Renal cortex interstitium (tissue), 11 donors: ENCODE measurements at regions not wholly inside any gene's neighbourhood (a gene's known extent, or its start where the extent isn't known, plus 50 kb on each side); places are given as distances from the start of the nearest gene placed in this dataset.
"Not testable (repeated sequence)": the region's sequence is repeated elsewhere in the genome, so short reads cannot be mapped to it uniquely, and the experiment has no call there.

Experiments used
- DNase-seq, 11 donors: peaks; one replicate each; pipeline ENCODE4 v3.0.0-alpha.2; 2013; ENCODE audit warnings: low read depth in 9 of 11, low spot score in 4 of 11; ENCODE audit errors: extremely low read depth in 1 of 11

GRCh38 chr1:145487156-145487555 lies 61.8 kb upstream of the NBPF20 start:
- DNase-seq = not testable (repeated sequence)

GRCh38 chr1:145484257-145484656 lies 58.9 kb upstream of the NBPF20 start:
- not testable (repeated sequence) for DNase-seq

- not testable (repeated sequence) for DNase-seq
Observed at GRCh38 chr1:145482214-145482860, 56.9 kb upstream of the NBPF20 start.

GRCh38 chr1:145475962-145476361 lies 50.6 kb upstream of the NBPF20 start:
- not testable (repeated sequence) for DNase-seq

- not testable (repeated sequence) for DNase-seq
Observed at GRCh38 chr1:145475369-145475915, 50.0 kb upstream of the NBPF20 start.
